ENCODE measurements at regions not wholly inside any gene's neighbourhood (a gene's known extent, or its start where the extent isn't known, plus 50 kb on each side); places are given as distances from the start of the nearest gene placed in this dataset.

DNA sequence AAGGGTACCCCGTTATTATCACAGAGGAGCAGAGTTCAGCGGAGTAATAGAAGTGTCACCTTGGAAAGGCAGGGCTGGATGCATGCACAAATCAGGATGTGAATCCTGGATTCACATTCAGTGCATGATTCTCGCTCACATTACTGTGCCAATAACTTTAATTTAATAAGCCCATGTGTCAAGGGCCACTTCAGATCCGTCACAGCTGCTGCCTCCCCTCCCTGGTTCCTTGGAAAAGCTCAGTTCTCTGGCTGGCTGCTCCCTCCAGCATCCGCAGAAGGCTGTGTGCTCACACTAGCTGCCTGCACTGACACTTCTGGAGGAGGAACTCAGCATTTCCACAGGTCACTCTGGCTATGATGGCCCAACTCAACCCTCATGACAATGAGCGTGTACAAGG is 256.8 kb upstream of the ADAMTS16 start:
- no peaks in the 10 kb centered on the region for H3K9me3 ChIP-seq
- H3K4me1 ChIP-seq: no peaks in the 10 kb centered on the region
- FAIRE-seq: no peak
- POLR2A ChIA-PET: no interaction called here
- H3K27ac ChIP-seq: no peak overlapping the region
- no peak overlapping the region for H3K4me2 ChIP-seq
- no peak for ATAC-seq
- TF ChIP-seq MYC (IDR thresholded peaks at IDR 0.05; ENCODE audit: borderline replicate concordance, low read length) (no peak), JUNB (IDR thresholded peaks at IDR 0.05) (no peak), RFX5 (IDR thresholded peaks at IDR 0.05) (no peak)
- CTCF ChIA-PET: interaction anchor here (10.3 kb wide), 1 partner anchor 537 kb away, joined by 234 read pairs; the partner anchor contains the start of gene ICE1
- no peak for DNase-seq (ENCODE audit: low read depth in 1 of 2, low spot score in 1 of 2)
- WGBS (ENCODE audit: missing lambda C conversion rate): 32% methylated on average over 6 of the region's 6 CpGs
- H3K4me3 ChIP-seq: no peak overlapping the region

DNA sequence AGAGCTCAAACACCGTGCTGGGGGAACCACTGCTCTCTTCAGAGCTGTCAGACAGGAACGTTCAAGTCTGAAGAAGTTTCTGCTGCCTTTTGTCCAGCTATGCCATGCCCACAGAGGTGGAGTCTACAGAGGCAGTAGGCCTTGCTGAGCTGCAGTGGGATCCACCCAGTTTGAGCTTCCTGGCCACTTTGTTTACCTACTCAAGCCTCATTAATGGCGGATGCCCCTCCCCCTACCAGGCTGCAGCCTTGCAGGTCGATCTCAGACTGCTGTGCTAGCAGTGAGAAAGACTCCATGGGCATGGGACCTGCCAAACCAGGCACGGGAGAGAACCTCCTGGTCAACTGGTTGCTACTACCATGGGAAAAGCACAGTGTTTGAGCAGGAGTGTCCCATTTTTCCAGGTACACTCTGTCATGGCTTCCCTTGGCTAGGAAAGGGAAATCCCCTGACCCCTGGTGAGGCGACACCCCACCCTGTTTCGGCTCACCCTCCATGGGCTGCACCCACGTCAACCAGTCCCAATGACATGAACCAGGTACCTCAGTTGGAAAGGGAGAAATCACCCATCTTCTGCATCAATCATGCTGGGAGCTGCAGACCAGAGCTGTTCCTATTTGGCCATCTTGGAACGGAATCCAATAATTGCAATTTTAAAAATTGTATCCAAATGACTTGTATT is 246.9 kb upstream of the ADAMTS16 start:
- no peak overlapping the region for H3K27ac ChIP-seq
- DNase-seq (ENCODE audit: low read depth in 1 of 2, low spot score in 1 of 2) (no peak), ATAC-seq (no peak), FAIRE-seq (no peak)
- TF ChIP-seq HOXB13 (CRISPR knock-in tag; IDR thresholded peaks at IDR 0.05; ENCODE audit: low read depth): no peak
- no peak for TF ChIP-seq KDM1A (IDR thresholded peaks at IDR 0.05; ENCODE audit: low read depth)
- TF ChIP-seq CHD4 (IDR thresholded peaks at IDR 0.05; ENCODE audit: borderline replicate concordance): no peak
- no peak for TF ChIP-seq RARB (CRISPR knock-in tag; IDR thresholded peaks at IDR 0.05)
- TF ChIP-seq RCOR1 (IDR thresholded peaks at IDR 0.05; ENCODE audit: low read depth, low read length): no peak
- TF ChIP-seq, protein P1, sequence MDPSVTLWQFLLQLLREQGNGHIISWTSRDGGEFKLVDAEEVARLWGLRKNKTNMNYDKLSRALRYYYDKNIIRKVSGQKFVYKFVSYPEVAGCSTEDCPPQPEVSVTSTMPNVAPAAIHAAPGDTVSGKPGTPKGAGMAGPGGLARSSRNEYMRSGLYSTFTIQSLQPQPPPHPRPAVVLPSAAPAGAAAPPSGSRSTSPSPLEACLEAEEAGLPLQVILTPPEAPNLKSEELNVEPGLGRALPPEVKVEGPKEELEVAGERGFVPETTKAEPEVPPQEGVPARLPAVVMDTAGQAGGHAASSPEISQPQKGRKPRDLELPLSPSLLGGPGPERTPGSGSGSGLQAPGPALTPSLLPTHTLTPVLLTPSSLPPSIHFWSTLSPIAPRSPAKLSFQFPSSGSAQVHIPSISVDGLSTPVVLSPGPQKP (IDR thresholded peaks at IDR 0.05; ENCODE audit: low read depth, low read length): no peak
- no peak for TF ChIP-seq ESRRA (IDR thresholded peaks at IDR 0.05; ENCODE audit: borderline replicate concordance, low read length)
- TF ChIP-seq, protein P2, sequence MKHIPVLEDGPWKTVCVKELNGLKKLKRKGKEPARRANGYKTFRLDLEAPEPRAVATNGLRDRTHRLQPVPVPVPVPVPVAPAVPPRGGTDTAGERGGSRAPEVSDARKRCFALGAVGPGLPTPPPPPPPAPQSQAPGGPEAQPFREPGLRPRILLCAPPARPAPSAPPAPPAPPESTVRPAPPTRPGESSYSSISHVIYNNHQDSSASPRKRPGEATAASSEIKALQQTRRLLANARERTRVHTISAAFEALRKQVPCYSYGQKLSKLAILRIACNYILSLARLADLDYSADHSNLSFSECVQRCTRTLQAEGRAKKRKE (CRISPR knock-in tag; IDR thresholded peaks at IDR 0.05; ENCODE audit: low read depth): no peak
- TF ChIP-seq, protein P3, sequence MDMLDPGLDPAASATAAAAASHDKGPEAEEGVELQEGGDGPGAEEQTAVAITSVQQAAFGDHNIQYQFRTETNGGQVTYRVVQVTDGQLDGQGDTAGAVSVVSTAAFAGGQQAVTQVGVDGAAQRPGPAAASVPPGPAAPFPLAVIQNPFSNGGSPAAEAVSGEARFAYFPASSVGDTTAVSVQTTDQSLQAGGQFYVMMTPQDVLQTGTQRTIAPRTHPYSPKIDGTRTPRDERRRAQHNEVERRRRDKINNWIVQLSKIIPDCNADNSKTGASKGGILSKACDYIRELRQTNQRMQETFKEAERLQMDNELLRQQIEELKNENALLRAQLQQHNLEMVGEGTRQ (IDR thresholded peaks at IDR 0.05): no peak
- no peak for TF ChIP-seq EP300 (IDR thresholded peaks at IDR 0.05)
- TF ChIP-seq HEYL (CRISPR knock-in tag; IDR thresholded peaks at IDR 0.05): no peak
- TF ChIP-seq, protein P4, sequence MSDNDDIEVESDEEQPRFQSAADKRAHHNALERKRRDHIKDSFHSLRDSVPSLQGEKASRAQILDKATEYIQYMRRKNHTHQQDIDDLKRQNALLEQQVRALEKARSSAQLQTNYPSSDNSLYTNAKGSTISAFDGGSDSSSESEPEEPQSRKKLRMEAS (IDR thresholded peaks at IDR 0.05): no peak
- no peak for TF ChIP-seq BHLHE40 (IDR thresholded peaks at IDR 0.05; ENCODE audit: low read depth, low read length)
- no peak for TF ChIP-seq GATA3 (IDR thresholded peaks at IDR 0.05; ENCODE audit: borderline replicate concordance)
- TF ChIP-seq, protein P5, sequence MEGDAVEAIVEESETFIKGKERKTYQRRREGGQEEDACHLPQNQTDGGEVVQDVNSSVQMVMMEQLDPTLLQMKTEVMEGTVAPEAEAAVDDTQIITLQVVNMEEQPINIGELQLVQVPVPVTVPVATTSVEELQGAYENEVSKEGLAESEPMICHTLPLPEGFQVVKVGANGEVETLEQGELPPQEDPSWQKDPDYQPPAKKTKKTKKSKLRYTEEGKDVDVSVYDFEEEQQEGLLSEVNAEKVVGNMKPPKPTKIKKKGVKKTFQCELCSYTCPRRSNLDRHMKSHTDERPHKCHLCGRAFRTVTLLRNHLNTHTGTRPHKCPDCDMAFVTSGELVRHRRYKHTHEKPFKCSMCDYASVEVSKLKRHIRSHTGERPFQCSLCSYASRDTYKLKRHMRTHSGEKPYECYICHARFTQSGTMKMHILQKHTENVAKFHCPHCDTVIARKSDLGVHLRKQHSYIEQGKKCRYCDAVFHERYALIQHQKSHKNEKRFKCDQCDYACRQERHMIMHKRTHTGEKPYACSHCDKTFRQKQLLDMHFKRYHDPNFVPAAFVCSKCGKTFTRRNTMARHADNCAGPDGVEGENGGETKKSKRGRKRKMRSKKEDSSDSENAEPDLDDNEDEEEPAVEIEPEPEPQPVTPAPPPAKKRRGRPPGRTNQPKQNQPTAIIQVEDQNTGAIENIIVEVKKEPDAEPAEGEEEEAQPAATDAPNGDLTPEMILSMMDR (IDR thresholded peaks at IDR 0.05): no peak
- TF ChIP-seq, protein P6, sequence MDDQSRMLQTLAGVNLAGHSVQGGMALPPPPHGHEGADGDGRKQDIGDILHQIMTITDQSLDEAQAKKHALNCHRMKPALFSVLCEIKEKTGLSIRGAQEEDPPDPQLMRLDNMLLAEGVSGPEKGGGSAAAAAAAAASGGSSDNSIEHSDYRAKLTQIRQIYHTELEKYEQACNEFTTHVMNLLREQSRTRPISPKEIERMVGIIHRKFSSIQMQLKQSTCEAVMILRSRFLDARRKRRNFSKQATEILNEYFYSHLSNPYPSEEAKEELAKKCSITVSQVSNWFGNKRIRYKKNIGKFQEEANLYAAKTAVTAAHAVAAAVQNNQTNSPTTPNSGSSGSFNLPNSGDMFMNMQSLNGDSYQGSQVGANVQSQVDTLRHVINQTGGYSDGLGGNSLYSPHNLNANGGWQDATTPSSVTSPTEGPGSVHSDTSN (IDR thresholded peaks at IDR 0.05): no peak
- TF ChIP-seq RNF2 (IDR thresholded peaks at IDR 0.05; ENCODE audit: borderline replicate concordance, low read depth): no peak
- ChIA-PET POLR2A (no interaction called here), CTCF (interaction anchor here (1.5 kb wide), 1 partner anchor 13 kb away, joined by 7 read pairs; no protein-coding TSS in a partner anchor)
- no peak overlapping the region for H3K4me3 ChIP-seq
- H3K4me2 ChIP-seq: no peak overlapping the region
- under 1% methylated on average over 9 of the region's 9 CpGs for WGBS (ENCODE audit: missing lambda C conversion rate)
- H3K9me3 ChIP-seq: no peaks in the 10 kb centered on the region
- H3K4me1 ChIP-seq: no peaks in the 10 kb centered on the region
